ENCODE measurements at regions not wholly inside any gene's neighbourhood (a gene's known extent, or its start where the extent isn't known, plus 50 kb on each side); places are given as distances from the start of the nearest gene placed in this dataset.

- no peak for TF ChIP-seq MYC (IDR thresholded peaks at IDR 0.05; ENCODE audit: low read depth, low read length)
- no peak for TF ChIP-seq CTCF (IDR thresholded peaks at IDR 0.05; ENCODE audit: low read depth, low read length)
Observed at GRCh38 chr1:218754477-218754876, 409.3 kb downstream of the TGFB2 start.

All from NB4 (cell line).